ENCODE measurements at regions not wholly inside any gene's neighbourhood (a gene's known extent, or its start where the extent isn't known, plus 50 kb on each side); places are given as distances from the start of the nearest gene placed in this dataset.

DNA sequence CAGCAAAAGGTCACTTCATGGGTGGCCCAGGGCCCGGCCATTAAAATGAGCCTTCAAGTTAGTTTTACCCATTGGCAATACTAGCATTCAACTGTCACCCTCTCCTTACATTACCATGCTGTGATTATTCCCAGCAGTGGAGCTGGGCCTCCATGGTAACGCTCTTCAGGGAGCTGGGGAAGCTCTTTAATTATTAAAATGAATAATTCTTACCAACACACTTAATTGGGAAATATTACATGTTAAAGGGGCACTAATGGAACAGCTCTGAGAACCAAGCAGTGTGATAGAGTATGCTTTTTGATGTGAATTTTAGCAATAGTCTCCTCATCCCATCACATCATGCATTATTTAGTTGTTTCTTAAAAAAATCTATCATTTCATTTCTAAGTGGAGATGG is 187.2 kb downstream of the CEMIP2 start:
- no peak for DNase-seq (ENCODE audit: low read depth)
- TF ChIP-seq, protein P1, sequence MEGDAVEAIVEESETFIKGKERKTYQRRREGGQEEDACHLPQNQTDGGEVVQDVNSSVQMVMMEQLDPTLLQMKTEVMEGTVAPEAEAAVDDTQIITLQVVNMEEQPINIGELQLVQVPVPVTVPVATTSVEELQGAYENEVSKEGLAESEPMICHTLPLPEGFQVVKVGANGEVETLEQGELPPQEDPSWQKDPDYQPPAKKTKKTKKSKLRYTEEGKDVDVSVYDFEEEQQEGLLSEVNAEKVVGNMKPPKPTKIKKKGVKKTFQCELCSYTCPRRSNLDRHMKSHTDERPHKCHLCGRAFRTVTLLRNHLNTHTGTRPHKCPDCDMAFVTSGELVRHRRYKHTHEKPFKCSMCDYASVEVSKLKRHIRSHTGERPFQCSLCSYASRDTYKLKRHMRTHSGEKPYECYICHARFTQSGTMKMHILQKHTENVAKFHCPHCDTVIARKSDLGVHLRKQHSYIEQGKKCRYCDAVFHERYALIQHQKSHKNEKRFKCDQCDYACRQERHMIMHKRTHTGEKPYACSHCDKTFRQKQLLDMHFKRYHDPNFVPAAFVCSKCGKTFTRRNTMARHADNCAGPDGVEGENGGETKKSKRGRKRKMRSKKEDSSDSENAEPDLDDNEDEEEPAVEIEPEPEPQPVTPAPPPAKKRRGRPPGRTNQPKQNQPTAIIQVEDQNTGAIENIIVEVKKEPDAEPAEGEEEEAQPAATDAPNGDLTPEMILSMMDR (conservative IDR thresholded peaks at IDR 0.05; ENCODE audit: control insufficient read depth, insufficient read depth, low read depth, low read length), result no peak
- no peak overlapping the region for H3K4me3 ChIP-seq (ENCODE audit: control insufficient read depth, low read depth, low read length)

DNA sequence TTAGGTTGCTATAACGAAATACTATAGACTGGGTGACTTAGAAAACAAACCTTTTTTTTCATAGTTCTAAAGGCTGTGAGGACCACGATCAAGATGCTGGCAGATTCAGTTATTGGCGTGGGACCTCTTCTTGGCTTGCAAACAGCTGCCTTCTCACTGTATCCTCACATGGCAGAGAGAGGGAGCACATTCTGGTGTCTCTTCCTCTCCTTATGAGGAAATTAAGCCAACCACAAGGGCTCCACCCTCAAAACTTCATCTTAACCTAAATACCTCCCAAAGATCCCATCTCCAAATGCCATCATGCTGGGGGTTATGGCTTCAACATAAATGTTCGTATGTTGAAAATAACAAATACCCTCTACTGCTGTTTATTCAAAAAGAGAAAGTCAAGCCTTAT is 197.1 kb downstream of the CEMIP2 start:
- no peak overlapping the region for H3K4me3 ChIP-seq (ENCODE audit: control insufficient read depth, low read depth, low read length)
- no peak for DNase-seq (ENCODE audit: low read depth)
- TF ChIP-seq, protein P1 (conservative IDR thresholded peaks at IDR 0.05; ENCODE audit: control insufficient read depth, insufficient read depth, low read depth, low read length), result no peak

DNA sequence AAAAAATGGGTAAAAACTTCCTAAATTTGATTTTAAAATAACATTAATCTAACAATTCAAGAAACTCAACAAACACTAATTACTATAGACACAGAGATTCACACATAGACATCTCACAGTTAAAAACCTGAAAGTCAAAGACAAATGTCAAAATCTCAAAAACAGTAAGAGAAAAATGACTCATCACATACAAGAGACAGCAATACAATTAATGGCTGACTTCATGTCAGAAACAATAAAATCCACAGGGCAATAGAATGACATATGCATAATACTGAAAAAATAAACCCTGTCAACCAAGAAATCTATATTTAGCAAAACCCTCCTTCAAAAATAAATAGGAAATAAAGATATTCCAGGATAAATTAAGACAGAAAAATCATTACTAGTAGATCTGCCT is 200.4 kb downstream of the CEMIP2 start:
- DNase-seq (ENCODE audit: low read depth), result no peak
- TF ChIP-seq, protein P1 (conservative IDR thresholded peaks at IDR 0.05; ENCODE audit: control insufficient read depth, insufficient read depth, low read depth, low read length), result no peak
- no peak overlapping the region for H3K4me3 ChIP-seq (ENCODE audit: control insufficient read depth, low read depth, low read length)

DNA sequence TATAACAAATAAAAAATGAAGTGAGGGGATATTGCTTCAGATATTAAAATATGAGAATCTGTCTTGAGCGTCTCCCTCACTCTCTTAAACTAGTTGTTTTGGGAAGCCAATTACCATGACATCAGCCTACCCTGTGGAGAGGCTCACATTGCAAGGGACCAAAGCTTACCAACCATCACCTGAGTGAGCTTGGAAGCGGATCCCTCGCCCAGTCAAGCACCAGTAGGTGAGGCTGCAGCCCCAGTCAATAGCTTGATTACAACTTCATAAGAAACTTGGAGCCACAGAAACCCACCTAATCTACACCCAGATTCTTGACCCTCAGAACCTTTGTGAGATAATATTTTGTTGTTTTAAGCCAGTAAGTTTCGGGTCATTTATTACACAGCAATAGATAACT is 206.2 kb downstream of the CEMIP2 start:
- H3K4me3 ChIP-seq (ENCODE audit: control insufficient read depth, low read depth, low read length), result no peak overlapping the region
- TF ChIP-seq, protein P1 (conservative IDR thresholded peaks at IDR 0.05; ENCODE audit: control insufficient read depth, insufficient read depth, low read depth, low read length), result no peak
- no peak for DNase-seq (ENCODE audit: low read depth)

DNA sequence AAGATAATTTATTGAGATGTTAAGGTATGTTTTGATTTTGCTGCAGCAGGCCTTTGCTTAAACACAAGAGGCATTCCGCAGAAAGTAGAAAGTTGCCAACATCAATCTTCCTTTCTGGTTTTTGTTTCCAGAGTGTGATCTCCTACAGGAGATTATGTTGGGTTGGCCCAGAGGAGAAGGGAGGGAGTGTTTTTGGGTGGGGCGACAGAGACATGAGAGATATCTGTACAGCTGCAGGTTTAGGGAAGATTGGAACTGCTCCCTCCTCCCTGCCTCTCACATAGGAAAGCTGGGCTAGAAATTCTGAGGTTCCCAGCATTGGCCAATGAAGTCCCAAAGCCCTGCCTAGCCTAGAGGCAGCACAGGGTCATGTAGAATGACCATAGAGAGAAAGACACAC is 211.0 kb downstream of the CEMIP2 start:
- TF ChIP-seq, protein P1 (conservative IDR thresholded peaks at IDR 0.05; ENCODE audit: control insufficient read depth, insufficient read depth, low read depth, low read length), result no peak
- no peak for DNase-seq (ENCODE audit: low read depth)
- H3K4me3 ChIP-seq (ENCODE audit: control insufficient read depth, low read depth, low read length), result no peak overlapping the region

DNA sequence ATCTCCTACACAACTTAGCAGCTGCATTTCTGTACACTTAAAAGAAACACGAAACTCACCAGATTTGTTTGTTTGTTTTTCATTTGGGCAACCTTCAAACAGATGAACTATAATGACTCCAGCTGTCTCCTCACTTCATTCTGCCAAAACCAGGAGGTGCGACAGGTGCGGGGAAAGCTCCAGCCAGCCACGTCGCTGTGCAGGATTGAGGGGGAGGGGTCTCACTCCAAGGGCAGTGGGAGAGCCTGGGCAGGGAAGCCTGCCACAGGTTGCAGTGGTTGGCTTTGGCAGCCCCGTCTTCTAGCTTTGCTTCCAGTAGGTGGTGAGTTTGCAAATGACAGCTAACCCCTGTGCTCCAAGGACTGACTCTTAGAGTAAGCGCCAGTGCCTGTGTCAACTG is 215.8 kb downstream of the CEMIP2 start:
- H3K4me3 ChIP-seq (ENCODE audit: control insufficient read depth, low read depth, low read length), result no peak overlapping the region
- DNase-seq (ENCODE audit: low read depth), result no peak
- TF ChIP-seq, protein P1 (conservative IDR thresholded peaks at IDR 0.05; ENCODE audit: control insufficient read depth, insufficient read depth, low read depth, low read length), result no peak

DNA sequence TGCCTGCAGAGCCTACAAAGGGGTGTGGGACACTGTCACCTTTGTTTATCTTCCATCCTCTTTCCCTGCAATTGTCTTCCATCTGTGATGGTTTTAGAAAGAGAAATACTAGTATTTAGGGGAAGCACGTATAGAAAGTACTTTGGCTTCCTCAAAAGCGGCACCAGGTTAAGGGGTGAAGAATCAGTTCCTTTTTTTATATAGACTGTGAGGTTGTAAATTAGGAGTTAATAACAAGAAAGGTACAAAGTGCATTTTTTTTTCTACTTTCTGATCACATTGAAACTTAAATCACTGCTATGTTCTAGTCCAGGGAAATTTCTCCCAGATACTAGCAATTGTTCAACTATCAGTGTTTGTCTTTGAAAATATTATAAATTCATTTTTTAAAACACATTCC is 219.3 kb downstream of the CEMIP2 start:
- TF ChIP-seq, protein P1 (conservative IDR thresholded peaks at IDR 0.05; ENCODE audit: control insufficient read depth, insufficient read depth, low read depth, low read length), result no peak
- H3K4me3 ChIP-seq (ENCODE audit: control insufficient read depth, low read depth, low read length), result no peak overlapping the region
- no peak for DNase-seq (ENCODE audit: low read depth)
